A549 (cell line): ENCODE measurements at regions not wholly inside any gene's neighbourhood (a gene's known extent, or its start where the extent isn't known, plus 50 kb on each side); places are given as distances from the start of the nearest gene placed in this dataset.
"Not testable (repeated sequence)": the region's sequence is repeated elsewhere in the genome, so short reads cannot be mapped to it uniquely, and the experiment has no call there.

Experiments used
- ATAC-seq, 2 experiments: fragments of 200-7000 bp in 1 of 2; fragments of >200 bp in 1 of 2; cut with Nextera tagmentation in 1 of 2; cut with Tn5 transposase in 1 of 2; 3 replicates each; pipeline versions ENCODE4 v1.8.0 to v1.9.1; 2018 to 2020; ENCODE audit warnings: mild to moderate bottlenecking in 1 of 2, moderate library complexity in 1 of 2
- CTCF ChIA-PET: fragments of 300-600 bp; sonication (Branson Sonifier 250); formaldehyde crosslinking; extraction: SDS; loops from one replicate; lab custom pipeline; 2021; ENCODE audit warnings: antibody characterized with exemption, inconsistent platforms; lab: Yijun Ruan, JAX
- POLR2A ChIA-PET: fragments of 350-600 bp; formaldehyde crosslinking; extraction: SDS; loops from one replicate; lab custom pipeline; 2021; ENCODE audit warnings: antibody characterized with exemption, inconsistent platforms; lab: Yijun Ruan, JAX
- DNase-seq, 2 experiments: peaks; one replicate each; pipeline versions ENCODE4 v3.0.0 to v3.0.0-alpha.2; 2011 to 2016; ENCODE audit warnings: low read depth in 1 of 2, low spot score in 1 of 2
- FAIRE-seq: peaks from 2 replicates; lab custom pipeline; 2011; peaks lifted over from hg19 to GRCh38; lab: Jason Lieb, UNC
- H3K27ac ChIP-seq, 2 experiments: fragments of >200 bp; sonication (Bioruptor Twin); formaldehyde crosslinking; 3 replicates each; pipeline ENCODE4 v1.5.1; 2016 to 2017
- H3K4me1 ChIP-seq: fragments of >200 bp; sonication (Bioruptor Twin); formaldehyde crosslinking; 3 replicates; pipeline ENCODE4 v1.6.1; 2016
- H3K4me2 ChIP-seq: fragments of >200 bp; sonication (Bioruptor Twin); formaldehyde crosslinking; 3 replicates; pipeline ENCODE4 v1.6.1; 2016
- H3K4me3 ChIP-seq: fragments of >200 bp; sonication (Bioruptor Twin); formaldehyde crosslinking; 3 replicates; pipeline ENCODE4 v1.5.1; 2016
- H3K9me3 ChIP-seq: fragments of >200 bp; sonication (Bioruptor Twin); formaldehyde crosslinking; 3 replicates; pipeline ENCODE4 v1.6.1; 2016
- CBX2 ChIP-seq: fragments of 200-600 bp; sonication (generic); IDR thresholded peaks from 2 replicates; pipeline ENCODE4 v1.6.1; 2016; ENCODE audit warnings: low read depth, mild to moderate bottlenecking, borderline replicate concordance
- CEBPB ChIP-seq, 2 experiments: fragments of >200 bp in 1 of 2; sonication (Bioruptor Twin) in 1 of 2; formaldehyde crosslinking in 1 of 2; IDR thresholded peaks; 2 replicates each; pipeline ENCODE4 v1.6.1; 2012 to 2016
- CHD2 ChIP-seq: fragments of 150-350 bp; IDR thresholded peaks from 2 replicates; pipeline ENCODE4 v1.6.1; 2014; ENCODE audit warnings: low read length; ENCODE audit not compliant: partially characterized antibody
- EHMT2 ChIP-seq: fragments of 200-600 bp; sonication (generic); IDR thresholded peaks from 2 replicates; pipeline ENCODE4 v1.6.1; 2016; ENCODE audit warnings: antibody characterized with exemption, low read depth, mild to moderate bottlenecking, moderate library complexity
- EP300 ChIP-seq, 2 experiments: fragments of >200 bp; sonication (Bioruptor Twin); formaldehyde crosslinking; IDR thresholded peaks; 2 replicates in 1 of 2; 3 replicates in 1 of 2; pipeline ENCODE4 v1.6.1; 2016 to 2017
- FOSB ChIP-seq: fragments of 250-450 bp; sonication (Bioruptor Pico); IDR thresholded peaks from 2 replicates; pipeline ENCODE4 v1.5.0; 2020; ENCODE audit warnings: mild to moderate bottlenecking, moderate library complexity
- FOXS1 ChIP-seq: fragments of 250-450 bp; sonication (Bioruptor Pico); IDR thresholded peaks from 2 replicates; pipeline ENCODE4 v1.5.0; 2020; ENCODE audit warnings: mild to moderate bottlenecking, moderate library complexity
- HDAC2 ChIP-seq: fragments of 200-600 bp; sonication (generic); IDR thresholded peaks from 2 replicates; pipeline ENCODE4 v1.6.1; 2016
- HES2 ChIP-seq: fragments of >200 bp; sonication (Bioruptor Twin); formaldehyde crosslinking; IDR thresholded peaks from 2 replicates; pipeline ENCODE4 v1.6.1; 2016
- HOXA7 ChIP-seq: fragments of 250-450 bp; sonication (Bioruptor Pico); IDR thresholded peaks from 2 replicates; pipeline ENCODE4 v1.5.0; 2020; ENCODE audit warnings: mild to moderate bottlenecking, moderate library complexity
- HOXB5 ChIP-seq: fragments of 250-450 bp; sonication (Bioruptor Pico); IDR thresholded peaks from 2 replicates; pipeline ENCODE4 v1.5.0; 2020; ENCODE audit warnings: mild to moderate bottlenecking, moderate library complexity
- JUNB ChIP-seq: fragments of >200 bp; sonication (Bioruptor Twin); formaldehyde crosslinking; IDR thresholded peaks from 2 replicates; pipeline ENCODE4 v1.6.1; 2016
- KDM1A ChIP-seq: fragments of 200-600 bp; sonication (generic); IDR thresholded peaks from 2 replicates; pipeline ENCODE4 v1.6.1; 2016; ENCODE audit warnings: low read depth, mild to moderate bottlenecking
- NPAS2 ChIP-seq: fragments of 250-450 bp; sonication (Bioruptor Pico); IDR thresholded peaks from 2 replicates; pipeline ENCODE4 v1.8.0; 2022; ENCODE audit warnings: mild to moderate bottlenecking, moderate library complexity, borderline replicate concordance
- PBX3 ChIP-seq: IDR thresholded peaks from 2 replicates; pipeline ENCODE4 v1.6.1; 2012
- PHF8 ChIP-seq: fragments of 200-600 bp; sonication (generic); IDR thresholded peaks from 2 replicates; pipeline ENCODE4 v1.6.1; 2016; ENCODE audit warnings: low read depth, mild to moderate bottlenecking, antibody characterized with exemption, moderate library complexity, borderline replicate concordance
- POLR2AphosphoS2 ChIP-seq: conservative IDR thresholded peaks from 2 replicates; pipeline ENCODE4 v1.6.1; 2012; ENCODE audit warnings: low read length, improper control_type of control experiment, inconsistent platforms
- RCOR1 ChIP-seq: fragments of 150-350 bp; IDR thresholded peaks from 2 replicates; pipeline ENCODE4 v1.6.1; 2014; ENCODE audit warnings: antibody characterized with exemption, low read length, low read depth
- TP53 ChIP-seq: fragments of 250-450 bp; sonication (Bioruptor Pico); IDR thresholded peaks from 2 replicates; pipeline ENCODE4 v1.5.0; 2021; ENCODE audit warnings: mild to moderate bottlenecking, moderate library complexity
- USF2 ChIP-seq: fragments of 450-650 bp; IDR thresholded peaks from 2 replicates; pipeline ENCODE4 v1.6.1; 2014; ENCODE audit warnings: antibody characterized with exemption
- ZC3H11A ChIP-seq: fragments of 450-650 bp; IDR thresholded peaks from 2 replicates; pipeline ENCODE4 v1.6.1; 2014; ENCODE audit warnings: antibody characterized with exemption, mild to moderate bottlenecking
- WGBS: methylation state at CpG from one replicate; pipeline ENCODE4 v1.1.6; 2017; ENCODE audit errors: missing lambda C conversion rate; 5-methylcytosine and 5-hydroxymethylcytosine counted together

- Histone ChIP-seq H3K4me3 (no peak overlapping the region), H3K27ac (no peak overlapping the region), H3K4me1 (no peaks in the 10 kb centered on the region)
- ATAC-seq, result no peak
- no peak for TF ChIP-seq KDM1A
- no peak for TF ChIP-seq EP300 (IDR thresholded peaks at IDR 0.05)
- TF ChIP-seq TP53 (CRISPR knock-in tag), result no peak
- no peak for TF ChIP-seq FOSB (CRISPR knock-in tag)
- TF ChIP-seq CEBPB (IDR thresholded peaks at IDR 0.05), result no peak
- no peak for TF ChIP-seq POLR2AphosphoS2
- no peak for TF ChIP-seq FOXS1
- TF ChIP-seq JUNB, result no peak
- TF ChIP-seq, all 56 proteins: peak for 0
- DNase-seq (no peak), FAIRE-seq (no peak)
- Histone ChIP-seq H3K4me2 (no peak overlapping the region), H3K9me3 (no peaks in the 10 kb centered on the region)
- ChIA-PET CTCF (no interaction called here), POLR2A (no interaction called here)
- WGBS, result 53% methylated on average over 7 of the region's 16 CpGs
These were observed 63.0 kb downstream of the GLUL start for GRCh38 chr1:182328591-182328990.

- H3K27ac ChIP-seq, result no peak overlapping the region
- DNase-seq, result no peak
- 70% methylated on average over 2 of the region's 2 CpGs for WGBS
- POLR2A ChIA-PET, result no interaction called here
- H3K4me1 ChIP-seq, result no peaks in the 10 kb centered on the region
- FAIRE-seq, result no peak
- H3K9me3 ChIP-seq, result no peaks in the 10 kb centered on the region
- ATAC-seq, result no peak
- no peak for TF ChIP-seq CBX2
- TF ChIP-seq CHD2, result no peak
- no peak for TF ChIP-seq HOXA7 (CRISPR knock-in tag)
- TF ChIP-seq FOXS1, result no peak
- no peak for TF ChIP-seq RCOR1
- TF ChIP-seq ZC3H11A, result no peak
- no peak for TF ChIP-seq NPAS2
- no peak for TF ChIP-seq USF2
- no peak for TF ChIP-seq HDAC2
- TF ChIP-seq, all 56 proteins: peak for 0
- Histone ChIP-seq H3K4me2 (no peak overlapping the region), H3K4me3 (no peak overlapping the region)
- CTCF ChIA-PET, result no interaction called here
These were observed 66.3 kb downstream of the GLUL start for GRCh38 chr1:182325339-182325738.

GRCh38 chr1:182321532-182321931 is 70.1 kb downstream of the GLUL start:
- 18% methylated on average over 6 of the region's 6 CpGs for WGBS
- CTCF ChIA-PET, result interaction anchor here (0.7 to 0.8 kb wide), 4 partner anchors 9 to 85 kb away, joined by 3 to 4 read pairs (median 3); no protein-coding TSS in a partner anchor
- not testable (repeated sequence) for ATAC-seq

GRCh38 chr1:182317611-182318161 is 73.9 kb downstream of the GLUL start:
- H3K4me3 ChIP-seq, result no peak overlapping the region
- DNase-seq (no peak), ATAC-seq (no peak), FAIRE-seq (no peak)
- H3K9me3 ChIP-seq, result no peaks in the 10 kb centered on the region
- WGBS, result 65% methylated on average over 1 of the region's 1 CpG
- TF ChIP-seq HDAC2 (no peak), PBX3 (no peak), HOXB5 (CRISPR knock-in tag) (no peak), HES2 (no peak), EHMT2 (no peak), JUNB (no peak), PHF8 (no peak)
- H3K4me2 ChIP-seq, result no peak overlapping the region
- no peaks in the 10 kb centered on the region for H3K4me1 ChIP-seq
- CTCF ChIA-PET, result no interaction called here
- H3K27ac ChIP-seq, result no peak overlapping the region
- POLR2A ChIA-PET, result no interaction called here

More at GRCh38 chr1:182321532-182321931, 70.1 kb downstream of the GLUL start:
- POLR2A ChIA-PET, H3K4me3 ChIP-seq, H3K4me1 ChIP-seq, DNase-seq, FAIRE-seq, H3K27ac ChIP-seq, H3K4me2 ChIP-seq, H3K9me3 ChIP-seq: not testable (repeated sequence)

- FAIRE-seq, H3K4me3 ChIP-seq, H3K4me1 ChIP-seq, H3K27ac ChIP-seq, H3K4me2 ChIP-seq, CTCF ChIA-PET, POLR2A ChIA-PET, DNase-seq, ATAC-seq, H3K9me3 ChIP-seq: not testable (repeated sequence)
- 44% methylated on average over 3 of the region's 3 CpGs for WGBS
These were observed 75.1 kb downstream of the GLUL start for GRCh38 chr1:182316454-182316853.
